ENCODE measurements at regions not wholly inside any gene's neighbourhood (a gene's known extent, or its start where the extent isn't known, plus 50 kb on each side); places are given as distances from the start of the nearest gene placed in this dataset.

- no peak for TF ChIP-seq CTCF (IDR thresholded peaks at IDR 0.05; ENCODE audit: low read depth, low read length, missing input control)
- TF ChIP-seq MAX (IDR thresholded peaks at IDR 0.05): no peak
These were observed 65.1 kb upstream of the POF1B start for GRCh38 chrX:85444613-85445012.

All from liver (tissue), 2 donors.